Fibroblast of mammary gland (primary cell): ENCODE measurements at regions not wholly inside any gene's neighbourhood (a gene's known extent, or its start where the extent isn't known, plus 50 kb on each side); places are given as distances from the start of the nearest gene placed in this dataset.

Experiments used
- DNase-seq: peaks from one replicate; pipeline ENCODE4 v3.0.0-alpha.2; 2010; ENCODE audit warnings: low read depth
- H3K4me3 ChIP-seq: 2 replicates; pipeline ENCODE4 v1.5.1; 2011; ENCODE audit warnings: low read depth, mild to moderate bottlenecking, low read length, moderate library complexity; ENCODE audit not compliant: control insufficient read depth
- CTCF ChIP-seq: conservative IDR thresholded peaks from 2 replicates; pipeline ENCODE4 v1.5.1; 2011; ENCODE audit warnings: low read depth, low read length, inconsistent platforms; ENCODE audit not compliant: control insufficient read depth, insufficient read depth

GRCh38 chr5:84603568-84604185 is 219.0 kb upstream of the EDIL3 start:
- no peak for TF ChIP-seq CTCF
- no peak overlapping the region for H3K4me3 ChIP-seq
- peak; percentile 86 for DNase-seq

DNA sequence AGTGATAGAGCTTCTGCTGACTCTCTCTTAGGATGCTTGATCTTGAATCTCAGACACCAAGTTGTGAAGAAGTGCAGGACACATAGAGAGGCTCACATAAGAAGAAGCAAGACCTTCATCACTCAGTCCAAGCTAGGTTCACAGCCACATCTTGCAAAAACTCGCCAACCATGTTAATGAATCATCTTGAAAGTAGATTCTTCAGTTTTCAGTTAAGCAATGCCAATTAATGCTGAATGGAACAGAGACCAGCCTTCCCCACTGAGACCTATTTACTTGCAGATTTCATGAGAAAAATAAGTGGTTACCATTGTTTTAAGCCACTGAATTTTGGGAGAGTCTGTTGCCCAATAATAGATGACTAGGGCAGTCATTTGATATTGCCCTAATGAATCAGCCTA is 217.7 kb upstream of the EDIL3 start:
- no peak for TF ChIP-seq CTCF
- peak; percentile 38 for DNase-seq
- no peak overlapping the region for H3K4me3 ChIP-seq

GRCh38 chr5:84599964-84600363 is 215.3 kb upstream of the EDIL3 start:
- DNase-seq, result no peak
- TF ChIP-seq CTCF, result no peak
- H3K4me3 ChIP-seq, result no peak overlapping the region

DNA sequence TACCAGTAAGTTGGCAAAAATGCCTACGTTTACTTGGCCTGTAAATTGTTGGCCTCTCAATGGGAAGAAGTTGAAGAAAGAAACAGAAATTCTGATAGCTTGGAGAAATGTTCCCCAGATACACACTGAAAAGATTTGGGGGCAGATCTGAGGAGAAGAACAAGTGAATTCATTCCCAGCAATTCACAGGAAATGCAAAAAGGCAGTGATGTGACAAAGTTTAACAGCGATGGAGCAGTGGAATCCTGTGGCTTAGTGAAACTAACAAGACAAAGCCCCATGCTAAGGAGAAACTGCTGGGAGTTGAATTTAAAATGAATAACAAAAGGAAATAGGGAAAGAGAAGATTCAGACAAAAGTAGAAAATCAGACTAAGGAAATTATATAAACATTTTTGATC is 213.2 kb upstream of the EDIL3 start:
- TF ChIP-seq CTCF, result no peak
- no peak overlapping the region for H3K4me3 ChIP-seq
- DNase-seq, result no peak

- H3K4me3 ChIP-seq, result no peak overlapping the region
- DNase-seq, result no peak
- TF ChIP-seq CTCF, result no peak
Measured at GRCh38 chr5:84590629-84591028, 205.9 kb upstream of the EDIL3 start.

DNA sequence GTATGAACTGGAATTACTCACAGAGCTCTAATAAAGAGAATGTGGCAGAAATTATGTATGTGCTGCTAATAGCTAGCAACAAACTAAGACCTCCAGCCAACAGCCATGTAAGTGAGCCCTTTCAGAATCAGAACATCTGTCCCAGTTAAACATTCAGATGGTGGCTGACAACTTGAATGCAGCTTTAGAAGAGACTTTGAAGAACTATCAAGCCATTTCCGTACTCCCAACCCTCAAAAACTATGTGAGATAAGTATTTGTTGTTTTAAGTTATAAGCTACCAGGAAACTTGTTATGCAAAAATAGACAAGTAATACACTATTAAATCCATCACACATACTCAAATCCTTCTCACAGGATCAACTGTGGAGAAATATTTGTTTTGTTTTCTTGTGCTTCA is 205.2 kb upstream of the EDIL3 start:
- H3K4me3 ChIP-seq, result no peak overlapping the region
- no peak for DNase-seq
- no peak for TF ChIP-seq CTCF

- no peak for DNase-seq
- TF ChIP-seq CTCF, result no peak
- no peak overlapping the region for H3K4me3 ChIP-seq
Measured at GRCh38 chr5:84585218-84585617, 200.5 kb upstream of the EDIL3 start.
